ENCODE measurements at regions not wholly inside any gene's neighbourhood (a gene's known extent, or its start where the extent isn't known, plus 50 kb on each side); places are given as distances from the start of the nearest gene placed in this dataset.

- DNase-seq (ENCODE audit: missing footprints) (no peak), ATAC-seq (no peak)
- intact Hi-C loops (cut with DNase I): no loop called here
These were observed 404.3 kb downstream of the CDH26 start for GRCh38 chr20:60362531-60362930.

- intact Hi-C loops (cut with DNase I): no loop called here
- no peak for ATAC-seq
- no peak for DNase-seq (ENCODE audit: missing footprints)
These were observed 405.5 kb downstream of the CDH26 start for GRCh38 chr20:60363698-60364097.

- no peak for ATAC-seq
- intact Hi-C loops (cut with DNase I): no loop called here
- DNase-seq (ENCODE audit: missing footprints): no peak
These were observed 406.9 kb downstream of the CDH26 start for GRCh38 chr20:60365064-60365666.

- intact Hi-C loops (cut with DNase I): no loop called here
- no peak for ATAC-seq
- no peak for DNase-seq (ENCODE audit: missing footprints)
These were observed 407.7 kb downstream of the CDH26 start for GRCh38 chr20:60365882-60366281.

- DNase-seq (ENCODE audit: missing footprints) (no peak), ATAC-seq (no peak)
- intact Hi-C loops (cut with DNase I): no loop called here
These were observed 413.2 kb downstream of the CDH26 start for GRCh38 chr20:60371384-60371783.

- ATAC-seq (no peak), DNase-seq (ENCODE audit: missing footprints) (no peak)
- intact Hi-C loops (cut with DNase I): no loop called here
These were observed 414.1 kb downstream of the CDH26 start for GRCh38 chr20:60372275-60372674.

GRCh38 chr20:60372822-60373221, 414.6 kb downstream of the CDH26 start:
- no peak for ATAC-seq
- DNase-seq (ENCODE audit: missing footprints): no peak
- intact Hi-C loops (cut with DNase I): no loop called here

GRCh38 chr20:60378620-60379019, 420.4 kb downstream of the CDH26 start:
- DNase-seq (ENCODE audit: missing footprints) (no peak), ATAC-seq (no peak)
- intact Hi-C loops (cut with DNase I): no loop called here

- ATAC-seq (no peak), DNase-seq (ENCODE audit: missing footprints) (no peak)
- intact Hi-C loops (cut with DNase I): no loop called here
These were observed 423.6 kb downstream of the CDH26 start for GRCh38 chr20:60381643-60382400.

GRCh38 chr20:60389441-60389840, 431.2 kb downstream of the CDH26 start:
- DNase-seq (ENCODE audit: missing footprints) (no peak), ATAC-seq (no peak)
- intact Hi-C loops (cut with DNase I): no loop called here

- intact Hi-C loops (cut with DNase I): no loop called here
- ATAC-seq (no peak), DNase-seq (ENCODE audit: missing footprints) (no peak)
These were observed 431.7 kb downstream of the CDH26 start for GRCh38 chr20:60389882-60390281.

- intact Hi-C loops (cut with DNase I): no loop called here
- ATAC-seq: no peak
- DNase-seq (ENCODE audit: missing footprints): no peak
These were observed 437.8 kb downstream of the CDH26 start for GRCh38 chr20:60395991-60396390.

GRCh38 chr20:60400567-60400966, 442.3 kb downstream of the CDH26 start:
- no peak for ATAC-seq
- no peak for DNase-seq (ENCODE audit: missing footprints)
- intact Hi-C loops (cut with DNase I): no loop called here

GRCh38 chr20:60402189-60403058, 444.2 kb downstream of the CDH26 start:
- intact Hi-C loops (cut with DNase I): no loop called here
- no peak for DNase-seq (ENCODE audit: missing footprints)
- no peak for ATAC-seq

- intact Hi-C loops (cut with DNase I): no loop called here
- ATAC-seq: no peak
These were observed 445.0 kb downstream of the CDH26 start for GRCh38 chr20:60403105-60403741.

GRCh38 chr20:60407011-60407771, 449.0 kb downstream of the CDH26 start:
- ATAC-seq: no peak
- intact Hi-C loops (cut with DNase I): no loop called here
- DNase-seq (ENCODE audit: missing footprints): no peak

More at GRCh38 chr20:60403105-60403741, 445.0 kb downstream of the CDH26 start:
- DNase-seq (ENCODE audit: missing footprints): no peak

GRCh38 chr20:60407938-60408337, 449.7 kb downstream of the CDH26 start:
- ATAC-seq (no peak), DNase-seq (ENCODE audit: missing footprints) (no peak)
- intact Hi-C loops (cut with DNase I): no loop called here

GRCh38 chr20:60408435-60408834, 450.2 kb downstream of the CDH26 start:
- ATAC-seq: no peak
- intact Hi-C loops (cut with DNase I): no loop called here
- no peak for DNase-seq (ENCODE audit: missing footprints)

All from Right ventricle myocardium inferior (tissue), 1 donor.